Naive B cell (primary cell): ENCODE measurements at regions not wholly inside any gene's neighbourhood (a gene's known extent, or its start where the extent isn't known, plus 50 kb on each side); places are given as distances from the start of the nearest gene placed in this dataset.

Experiments used
- ATAC-seq, 2 donors: fragments of 150-1000 bp; cut with Tn5 transposase; 2 replicates each; pipeline ENCODE4 v1.10.0; 2021; ENCODE audit warnings: low read depth in 2 of 2, mild to moderate bottlenecking in 2 of 2, moderate library complexity in 2 of 2
- DNase-seq: peaks from one replicate; pipeline ENCODE4 v3.0.0; 2022
- H3K27ac Mint-ChIP-seq, 6 donors: one replicate each; pipeline ENCODE4 v1.8.0; 2020 to 2022; ENCODE audit warnings: mild to moderate bottlenecking in 6 of 6, mixed read lengths in 6 of 6, moderate library complexity in 5 of 6, inconsistent platforms in 2 of 6
- H3K27me3 Mint-ChIP-seq, 3 donors: one replicate each; pipeline ENCODE4 v1.8.0; 2021 to 2022; ENCODE audit warnings: mixed read lengths in 3 of 3, mild to moderate bottlenecking in 1 of 3
- H3K36me3 Mint-ChIP-seq, 2 donors: one replicate each; pipeline ENCODE4 v1.8.0; 2020 to 2022; ENCODE audit warnings: mixed read lengths in 2 of 2, inconsistent platforms in 1 of 2, mild to moderate bottlenecking in 1 of 2
- H3K4me1 Mint-ChIP-seq, 3 donors: one replicate each; pipeline ENCODE4 v1.8.0; 2020 to 2022; ENCODE audit warnings: mixed read lengths in 3 of 3, inconsistent platforms in 1 of 3, mild to moderate bottlenecking in 1 of 3, moderate library complexity in 1 of 3
- H3K4me3 Mint-ChIP-seq, 8 donors: one replicate each; pipeline ENCODE4 v1.8.0; 2020 to 2022; ENCODE audit warnings: mild to moderate bottlenecking in 8 of 8, mixed read lengths in 8 of 8, moderate library complexity in 8 of 8, inconsistent platforms in 2 of 8
- H3K9me3 Mint-ChIP-seq, 7 donors: one replicate each; pipeline ENCODE4 v1.8.0; 2020 to 2022; ENCODE audit warnings: mixed read lengths in 7 of 7, mild to moderate bottlenecking in 5 of 7, inconsistent platforms in 2 of 7, moderate library complexity in 1 of 7

DNA sequence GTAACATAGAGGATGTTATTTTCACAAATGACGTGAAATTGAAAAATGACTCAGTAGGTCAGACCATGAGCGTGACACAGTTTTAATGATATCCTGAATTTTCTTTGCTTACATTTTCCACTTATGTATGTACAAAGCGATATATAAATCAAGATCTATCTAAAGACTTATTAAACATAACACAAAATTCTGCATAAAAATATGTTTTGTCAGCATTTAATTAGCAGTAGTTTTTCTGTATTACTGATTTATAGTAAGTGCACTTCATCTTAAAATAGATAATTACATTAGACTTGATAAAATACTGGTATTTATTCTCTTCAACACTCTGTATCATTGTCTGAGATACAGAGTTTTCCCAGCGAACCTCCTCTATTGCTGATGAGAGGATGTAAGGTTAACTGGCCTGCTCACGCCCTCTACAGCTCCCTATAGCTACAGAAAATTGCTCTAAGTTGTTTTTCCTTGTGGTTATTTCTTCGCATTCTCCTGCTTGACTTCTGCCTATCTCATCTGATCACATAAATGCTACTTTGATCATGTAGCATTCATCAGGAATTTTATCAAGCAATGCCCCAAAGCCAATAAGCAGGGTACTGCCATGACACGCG, 548.8 kb upstream of the REG3G start:
- Mint-ChIP-seq H3K4me3 (no peak overlapping the region), H3K27ac (no peak overlapping the region), H3K4me1 (no peaks in the 10 kb centered on the region), H3K27me3 (no peaks in the 10 kb centered on the region), H3K36me3 (no peaks in the 10 kb centered on the region), H3K9me3 (peaks cover 4 to 8% (median 5%) of the 10 kb centered on the region in 7 donors)
- DNase-seq (no peak), ATAC-seq (no peak)

DNA sequence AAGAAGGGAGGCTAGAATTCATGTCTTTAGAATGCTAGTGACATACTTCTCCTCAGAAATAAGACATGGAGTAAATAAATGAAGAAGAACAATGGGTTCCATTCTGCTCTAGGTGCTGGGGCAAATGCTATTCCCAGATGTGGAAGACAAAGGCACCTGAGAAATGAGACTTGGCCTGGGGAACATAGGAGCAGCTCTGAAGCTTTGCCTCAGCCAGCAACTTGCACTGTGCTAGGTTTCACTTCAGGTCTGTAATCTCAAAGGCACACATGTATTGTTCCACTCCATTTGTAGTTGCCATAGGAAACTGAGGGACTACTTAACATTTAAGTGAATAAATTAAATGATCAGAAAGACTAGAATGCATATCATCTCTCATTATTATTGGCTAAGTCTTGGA, 538.9 kb upstream of the REG3G start:
- Mint-ChIP-seq H3K4me3 (no peak overlapping the region), H3K9me3 (peaks cover 0 to 4% (median 0%) of the 10 kb centered on the region in 7 donors), H3K36me3 (no peaks in the 10 kb centered on the region), H3K27ac (no peak overlapping the region), H3K27me3 (no peaks in the 10 kb centered on the region), H3K4me1 (no peaks in the 10 kb centered on the region)
- no peak for ATAC-seq
- no peak for DNase-seq

DNA sequence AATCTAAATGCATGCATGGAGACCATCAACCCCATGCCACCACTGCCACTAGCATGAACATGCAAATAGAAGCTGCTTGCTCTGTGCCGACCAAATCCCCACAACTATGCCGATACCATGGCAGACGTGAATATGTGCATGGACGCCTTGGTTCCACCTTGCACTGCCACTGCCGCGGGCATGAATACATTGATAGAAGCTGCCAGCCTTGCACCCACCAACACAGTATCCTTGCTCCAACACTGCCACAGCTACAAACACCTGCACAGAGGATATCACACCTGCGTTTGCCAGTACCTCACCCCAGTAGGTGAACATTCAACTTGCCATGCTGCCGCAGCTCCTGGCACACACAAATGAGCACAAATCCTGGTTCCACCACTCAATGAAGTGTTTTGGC, 527.4 kb upstream of the REG3G start:
- Mint-ChIP-seq H3K4me3 (no peak overlapping the region), H3K9me3 (peaks cover 0 to 12% (median 8%) of the 10 kb centered on the region in 7 donors), H3K4me1 (no peaks in the 10 kb centered on the region), H3K36me3 (no peaks in the 10 kb centered on the region), H3K27ac (no peak overlapping the region), H3K27me3 (no peaks in the 10 kb centered on the region)
- DNase-seq, result no peak
- ATAC-seq, result no peak

DNA sequence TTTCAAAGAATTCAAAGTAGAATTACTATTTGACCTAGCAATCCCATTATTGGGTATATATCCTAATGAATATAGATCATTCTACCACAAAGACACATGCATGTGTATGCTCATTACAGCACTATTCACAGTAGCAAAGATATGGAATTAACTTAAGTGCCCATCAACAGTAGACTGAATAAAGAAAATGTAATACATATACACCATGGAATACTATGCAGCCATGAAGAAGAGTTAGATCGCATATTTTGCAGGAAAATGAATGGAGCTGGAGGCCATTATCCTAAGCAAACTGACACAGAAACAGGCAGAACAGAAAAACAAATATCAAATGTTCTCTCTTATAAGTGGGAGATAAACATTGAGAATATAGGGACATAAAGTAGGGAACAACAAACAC, 519.2 kb upstream of the REG3G start:
- Mint-ChIP-seq H3K36me3 (no peaks in the 10 kb centered on the region), H3K4me3 (no peak overlapping the region), H3K27ac (no peak overlapping the region), H3K4me1 (no peaks in the 10 kb centered on the region), H3K27me3 (no peaks in the 10 kb centered on the region), H3K9me3 (peaks cover 2 to 20% (median 10%) of the 10 kb centered on the region in 7 donors)
- ATAC-seq, result no peak
- no peak for DNase-seq

DNA sequence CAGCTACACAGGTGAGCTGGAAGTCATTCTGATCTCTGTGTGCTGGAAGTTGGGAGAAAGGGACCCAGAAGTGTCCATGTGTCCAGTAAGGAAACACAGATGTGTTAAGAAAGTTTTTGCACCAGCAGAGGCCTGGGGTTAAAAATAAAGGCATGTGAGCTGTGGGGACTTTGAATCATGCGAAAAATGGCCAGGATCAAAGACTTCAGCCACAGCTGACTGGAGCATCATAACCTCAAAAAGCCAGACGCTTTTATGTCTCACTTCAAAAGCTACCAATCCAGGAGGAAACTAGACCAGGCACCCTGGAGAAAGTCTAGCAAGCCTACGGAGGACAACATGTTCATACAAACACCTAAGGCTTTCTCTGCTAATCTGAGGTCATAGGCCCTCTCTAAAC, 503.6 kb upstream of the REG3G start:
- Mint-ChIP-seq H3K27me3 (no peaks in the 10 kb centered on the region), H3K4me1 (no peaks in the 10 kb centered on the region), H3K4me3 (no peak overlapping the region), H3K9me3 (peaks cover 0 to 12% (median 0%) of the 10 kb centered on the region in 7 donors), H3K27ac (peak overlapping the region in 1 of 6 donors; percentile 30), H3K36me3 (no peaks in the 10 kb centered on the region)
- ATAC-seq (no peak), DNase-seq (no peak)

DNA sequence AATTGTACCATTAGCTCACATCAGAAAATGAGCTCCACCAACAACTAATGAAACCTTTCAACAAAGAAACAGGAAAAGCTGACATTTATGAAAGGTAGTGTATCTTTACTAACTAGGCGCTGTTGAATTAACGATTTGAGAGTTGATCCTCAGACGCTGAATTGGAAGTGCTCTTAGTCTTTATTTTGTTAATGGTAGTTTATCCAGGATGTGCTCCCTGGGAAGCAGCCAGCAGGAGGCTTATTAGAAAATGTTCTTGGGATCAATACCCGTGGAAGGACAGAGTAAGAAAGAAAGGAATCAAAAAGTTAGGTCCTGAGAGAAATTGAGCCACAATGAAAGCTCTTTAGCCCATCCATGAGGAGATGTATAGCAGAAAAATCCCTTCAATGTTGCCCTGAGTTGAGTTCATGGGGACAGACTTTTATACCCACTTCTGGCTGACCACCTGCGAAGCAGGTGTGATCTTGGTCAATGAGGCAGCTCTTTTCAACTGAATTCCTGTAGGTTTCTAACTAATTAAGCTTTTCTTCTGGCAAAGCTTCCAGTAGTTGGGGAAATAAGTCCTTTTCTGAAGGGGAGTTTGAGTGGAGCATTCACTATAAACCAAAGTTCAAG, 492.6 kb upstream of the REG3G start:
- H3K27ac Mint-ChIP-seq, result no peak overlapping the region
- H3K27me3 Mint-ChIP-seq, result no peaks in the 10 kb centered on the region
- no peak for DNase-seq
- H3K4me3 Mint-ChIP-seq, result no peak overlapping the region
- no peaks in the 10 kb centered on the region for H3K4me1 Mint-ChIP-seq
- no peak for ATAC-seq
- H3K36me3 Mint-ChIP-seq, result no peaks in the 10 kb centered on the region
- H3K9me3 Mint-ChIP-seq, result peaks cover 0 to 4% (median 0%) of the 10 kb centered on the region in 7 donors

DNA sequence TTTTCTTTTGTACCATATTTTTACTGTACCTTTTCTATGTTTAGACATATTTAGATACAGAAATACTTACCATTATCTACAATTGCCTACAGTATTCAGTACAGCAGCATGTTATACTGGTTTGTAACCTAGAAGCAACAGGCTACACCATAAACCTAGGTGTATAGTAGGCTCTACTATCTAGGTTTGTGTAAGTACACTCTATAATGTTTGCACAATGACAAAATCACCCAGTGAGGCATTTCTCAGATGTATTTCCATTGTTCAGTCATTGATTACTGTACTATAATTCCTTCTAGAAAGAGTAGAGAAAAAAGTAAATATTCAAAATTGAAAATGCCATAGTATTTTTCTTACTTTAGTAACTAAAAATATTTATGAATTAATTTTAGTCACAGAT, 490.1 kb upstream of the REG3G start:
- no peak for DNase-seq
- no peak for ATAC-seq
- H3K9me3 Mint-ChIP-seq, result peaks cover 0 to 4% (median 0%) of the 10 kb centered on the region in 7 donors
- H3K27ac Mint-ChIP-seq, result no peak overlapping the region
- no peaks in the 10 kb centered on the region for H3K27me3 Mint-ChIP-seq
- no peaks in the 10 kb centered on the region for H3K4me1 Mint-ChIP-seq
- no peaks in the 10 kb centered on the region for H3K36me3 Mint-ChIP-seq
- no peak overlapping the region for H3K4me3 Mint-ChIP-seq

DNA sequence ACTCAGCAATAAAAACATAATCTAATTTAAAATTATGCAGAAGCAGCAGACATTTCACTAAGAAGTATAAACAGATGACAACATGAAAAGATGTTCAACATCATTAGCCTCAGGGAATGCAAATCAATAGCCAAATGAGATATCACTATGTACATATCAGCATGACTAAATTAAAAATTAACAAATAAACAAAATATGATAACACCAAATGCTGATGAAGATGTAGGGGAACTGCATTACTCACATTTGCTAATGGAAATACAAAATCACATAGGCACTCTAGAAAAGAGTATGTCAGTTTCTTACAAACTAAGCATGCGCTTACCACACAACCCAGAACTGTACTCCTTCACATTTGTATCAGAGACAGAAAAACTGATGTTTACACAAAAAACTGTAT, 487.2 kb upstream of the REG3G start:
- Mint-ChIP-seq H3K4me3 (no peak overlapping the region), H3K27ac (no peak overlapping the region), H3K4me1 (no peaks in the 10 kb centered on the region), H3K36me3 (no peaks in the 10 kb centered on the region), H3K9me3 (peaks cover 2 to 14% (median 9%) of the 10 kb centered on the region in 7 donors), H3K27me3 (no peaks in the 10 kb centered on the region)
- DNase-seq (no peak), ATAC-seq (no peak)

DNA sequence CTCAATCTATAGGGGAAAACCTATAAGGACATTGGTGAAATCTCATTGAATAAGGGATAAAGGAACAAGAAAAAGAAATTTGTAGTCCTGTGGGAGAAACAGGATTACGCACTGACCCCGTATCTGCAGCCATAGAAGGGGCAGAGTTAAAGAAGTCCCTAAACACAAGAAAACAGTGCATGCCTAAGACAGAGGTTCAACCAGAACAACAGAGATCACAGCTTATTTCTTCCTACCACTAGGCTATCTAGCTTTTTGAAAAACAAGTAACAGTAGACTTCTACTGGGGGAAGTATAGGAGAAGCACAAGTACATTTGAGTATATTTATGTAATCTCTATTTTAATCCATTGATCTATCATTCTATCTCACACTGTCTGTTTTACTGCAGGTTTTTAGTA, 485.2 kb upstream of the REG3G start:
- ATAC-seq (no peak), DNase-seq (no peak)
- Mint-ChIP-seq H3K27ac (no peak overlapping the region), H3K4me3 (no peak overlapping the region), H3K36me3 (no peaks in the 10 kb centered on the region), H3K9me3 (peaks cover 2 to 23% (median 12%) of the 10 kb centered on the region in 7 donors), H3K27me3 (no peaks in the 10 kb centered on the region), H3K4me1 (no peaks in the 10 kb centered on the region)

DNA sequence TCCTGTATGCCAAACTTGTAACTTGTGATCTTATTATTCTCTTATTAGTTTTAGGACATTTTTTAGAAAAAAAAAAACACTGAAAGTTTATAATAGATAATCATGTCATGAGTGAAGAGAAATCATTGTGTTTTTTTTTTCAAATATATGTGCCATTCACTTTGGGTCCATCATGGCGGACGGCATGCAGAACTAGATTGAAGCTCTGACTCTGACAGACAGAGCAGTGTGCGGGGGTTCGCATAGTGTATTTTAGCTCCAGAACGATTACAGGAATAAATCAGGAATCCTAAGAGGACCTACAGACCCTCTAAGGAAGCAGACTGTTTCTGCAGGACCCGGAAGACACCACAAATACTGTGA, 484.4 kb upstream of the REG3G start:
- no peak for DNase-seq
- no peak for ATAC-seq
- H3K9me3 Mint-ChIP-seq, result peaks cover 2 to 23% (median 13%) of the 10 kb centered on the region in 7 donors
- H3K36me3 Mint-ChIP-seq, result no peaks in the 10 kb centered on the region
- no peaks in the 10 kb centered on the region for H3K4me1 Mint-ChIP-seq
- H3K4me3 Mint-ChIP-seq, result no peak overlapping the region
- H3K27me3 Mint-ChIP-seq, result no peaks in the 10 kb centered on the region
- peak overlapping the region in 1 of 6 donors; percentile 64 for H3K27ac Mint-ChIP-seq

DNA sequence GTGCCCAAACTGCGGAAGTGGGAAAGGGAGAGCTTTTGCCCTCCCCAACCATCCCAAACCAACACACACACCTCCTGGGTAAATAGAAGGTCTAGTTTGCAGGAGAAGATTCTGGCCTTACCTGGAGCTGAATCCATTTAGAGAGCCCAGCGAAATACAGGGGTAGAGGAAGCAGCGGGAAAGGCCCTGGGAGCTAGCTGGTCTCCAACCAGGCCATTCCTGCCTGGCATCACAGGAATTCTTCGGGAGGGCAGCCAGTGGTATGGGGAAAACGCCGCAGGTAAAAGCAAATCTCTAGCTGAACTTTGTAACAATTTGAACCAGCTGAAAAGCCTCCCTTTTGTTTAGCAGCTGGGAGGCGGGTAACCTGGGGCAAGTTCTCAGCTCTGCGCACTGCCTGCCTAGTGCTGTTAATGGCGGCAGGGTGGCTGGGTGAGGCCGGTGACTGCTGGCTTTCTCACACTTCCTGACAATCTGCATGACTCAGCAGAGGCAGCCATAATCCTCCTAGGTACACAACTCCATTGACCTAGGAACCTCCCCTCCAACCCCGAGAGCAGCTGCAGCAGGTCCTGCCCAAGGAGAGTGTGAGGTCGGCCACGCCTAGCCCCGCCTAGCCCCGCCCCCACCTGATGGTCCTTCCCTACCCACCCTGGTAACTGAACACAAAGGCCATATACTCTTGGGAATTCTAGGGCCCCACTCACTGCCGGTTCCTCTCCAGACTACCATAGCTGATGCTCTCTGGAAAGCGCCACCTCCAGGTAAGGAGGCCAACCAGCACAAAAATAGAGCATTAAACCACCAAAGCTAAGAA, 483.8 kb upstream of the REG3G start:
- H3K9me3 Mint-ChIP-seq, result peaks cover 2 to 27% (median 14%) of the 10 kb centered on the region in 7 donors
- no peaks in the 10 kb centered on the region for H3K4me1 Mint-ChIP-seq
- H3K4me3 Mint-ChIP-seq, result no peak overlapping the region
- H3K27me3 Mint-ChIP-seq, result no peaks in the 10 kb centered on the region
- no peaks in the 10 kb centered on the region for H3K36me3 Mint-ChIP-seq
- DNase-seq (no peak), ATAC-seq (no peak)
- no peak overlapping the region for H3K27ac Mint-ChIP-seq

DNA sequence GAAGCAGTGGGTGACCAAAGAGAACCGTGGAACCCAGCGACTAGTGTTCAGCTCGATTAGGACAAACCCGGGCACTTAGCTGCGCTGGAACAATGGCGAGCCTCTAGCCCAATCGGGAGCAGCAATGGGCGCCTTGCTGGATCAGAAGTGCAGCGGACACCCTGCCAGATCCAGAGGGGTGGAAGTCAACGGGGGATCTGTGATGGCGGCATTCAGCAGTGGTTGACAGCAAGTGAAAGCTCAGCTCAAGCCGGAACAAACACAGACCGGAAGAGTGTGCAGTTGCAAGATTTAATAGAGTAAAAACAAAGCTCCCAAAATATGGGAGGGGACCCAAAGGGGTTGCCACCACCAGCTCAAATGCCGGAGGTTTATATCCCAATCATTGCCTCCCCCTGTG, 478.7 kb upstream of the REG3G start:
- peaks cover 2 to 23% (median 12%) of the 10 kb centered on the region in 7 donors for H3K9me3 Mint-ChIP-seq
- DNase-seq (no peak), ATAC-seq (no peak)
- H3K4me3 Mint-ChIP-seq, result no peak overlapping the region
- no peaks in the 10 kb centered on the region for H3K4me1 Mint-ChIP-seq
- no peaks in the 10 kb centered on the region for H3K27me3 Mint-ChIP-seq
- H3K36me3 Mint-ChIP-seq, result no peaks in the 10 kb centered on the region
- H3K27ac Mint-ChIP-seq, result no peak overlapping the region

DNA sequence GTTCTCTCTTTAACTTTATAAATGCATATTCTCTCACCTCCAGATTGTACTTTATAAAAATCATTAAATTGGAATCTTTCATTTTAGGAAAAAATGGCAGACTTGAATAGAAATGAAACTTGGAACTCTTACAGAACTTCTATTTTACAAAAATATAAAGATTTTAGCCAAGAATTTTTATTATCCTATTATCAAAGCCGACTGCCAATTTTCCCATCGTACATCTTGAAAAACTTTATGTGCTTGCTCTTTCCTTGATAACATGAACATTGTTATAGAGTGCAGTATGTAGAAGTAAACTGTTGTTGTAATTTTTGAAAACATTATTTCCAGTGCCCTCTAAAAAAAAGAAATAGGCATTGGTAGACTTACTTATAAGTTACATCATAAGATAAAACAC, 475.7 kb upstream of the REG3G start:
- Mint-ChIP-seq H3K4me3 (no peak overlapping the region), H3K27ac (no peak overlapping the region), H3K27me3 (no peaks in the 10 kb centered on the region), H3K36me3 (no peaks in the 10 kb centered on the region), H3K9me3 (peaks cover 0 to 15% (median 7%) of the 10 kb centered on the region in 7 donors), H3K4me1 (no peaks in the 10 kb centered on the region)
- ATAC-seq (no peak), DNase-seq (no peak)
